HPDE6-E6E7 (cell line): ENCODE measurements at regions not wholly inside any gene's neighbourhood (a gene's known extent, or its start where the extent isn't known, plus 50 kb on each side); places are given as distances from the start of the nearest gene placed in this dataset.
A peak's percentile ranks its signal among the peaks of the same experiment; 100 is the strongest.
"Not testable (repeated sequence)": the region's sequence is repeated elsewhere in the genome, so short reads cannot be mapped to it uniquely, and the experiment has no call there.

Experiments used
- DNase-seq: peaks from one replicate; pipeline ENCODE4 v3.0.0; 2011; ENCODE audit warnings: missing footprints; ENCODE audit errors: extremely low spot score

DNA sequence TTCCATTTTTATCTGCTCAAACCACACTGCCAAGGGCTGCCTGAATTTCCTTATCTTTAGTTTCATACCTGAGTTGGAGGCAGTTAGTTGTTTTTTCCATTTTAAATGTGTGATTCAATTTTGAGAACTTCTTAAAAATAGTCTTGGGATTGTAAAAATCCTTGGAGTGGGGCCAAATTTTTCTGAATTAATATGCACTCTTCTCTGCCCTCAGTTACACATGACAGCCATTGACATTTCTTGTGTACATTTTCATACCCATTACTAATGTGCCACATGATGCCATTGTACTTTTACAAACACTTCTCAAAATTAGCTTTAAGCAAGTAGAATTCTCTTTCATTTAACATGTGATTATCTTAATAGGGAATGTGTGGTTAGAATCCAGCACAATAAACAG, 141.7 kb downstream of the C3orf38 start:
- DNase-seq: no peak

DNA sequence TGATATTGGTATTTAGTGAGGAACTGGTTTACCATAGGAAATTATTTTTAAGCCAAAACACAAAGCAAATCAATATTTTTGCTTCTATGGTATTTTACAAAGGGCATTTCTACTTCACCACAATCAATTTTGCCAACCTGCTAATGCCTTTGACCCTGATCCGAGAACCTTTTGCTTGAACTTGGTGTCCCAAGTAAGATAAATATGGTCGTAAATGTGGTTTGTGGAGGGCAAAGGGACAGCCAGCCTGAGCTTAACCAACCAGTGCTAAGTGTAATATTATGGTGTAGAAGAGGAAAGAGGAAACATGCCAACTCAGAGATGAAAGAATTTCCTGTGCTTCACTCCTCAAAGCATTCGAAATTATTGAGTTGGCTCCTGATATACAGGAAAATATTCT, 148.4 kb downstream of the C3orf38 start:
- no peak for DNase-seq

DNA sequence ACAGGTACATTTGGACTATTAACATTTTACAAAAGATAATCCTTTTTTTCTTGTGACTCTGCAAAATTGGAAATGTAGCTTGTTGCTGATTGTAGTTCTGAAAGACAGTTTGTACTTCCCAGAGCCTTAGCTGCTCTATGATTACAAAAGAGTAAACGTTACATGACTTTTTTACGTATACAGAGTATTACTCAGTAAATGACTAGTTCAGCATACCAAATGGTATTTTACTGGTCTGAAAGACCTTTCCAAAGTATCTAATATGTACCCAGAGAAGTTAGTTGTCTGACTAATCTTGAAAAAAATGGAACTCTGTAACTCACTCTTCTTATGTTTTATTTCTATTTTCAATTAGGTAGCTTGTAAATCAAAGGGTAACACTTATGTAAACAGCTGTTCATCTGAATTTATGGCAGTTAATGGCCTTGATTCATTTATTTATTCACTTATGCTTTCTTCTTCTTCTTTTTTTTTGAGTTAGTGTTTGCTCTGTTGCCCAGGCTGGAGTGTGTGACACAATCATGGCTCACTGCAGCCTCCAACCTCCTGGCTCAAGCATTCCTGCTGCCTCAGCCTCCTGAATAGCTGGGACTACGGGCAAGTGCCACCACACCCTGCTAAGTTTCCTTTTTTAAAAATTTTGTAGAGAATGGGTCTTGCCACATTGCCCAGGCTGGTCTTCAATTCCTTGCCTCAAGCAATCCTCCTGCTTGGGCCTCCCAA, 151.7 kb downstream of the C3orf38 start:
- DNase-seq: no peak

DNA sequence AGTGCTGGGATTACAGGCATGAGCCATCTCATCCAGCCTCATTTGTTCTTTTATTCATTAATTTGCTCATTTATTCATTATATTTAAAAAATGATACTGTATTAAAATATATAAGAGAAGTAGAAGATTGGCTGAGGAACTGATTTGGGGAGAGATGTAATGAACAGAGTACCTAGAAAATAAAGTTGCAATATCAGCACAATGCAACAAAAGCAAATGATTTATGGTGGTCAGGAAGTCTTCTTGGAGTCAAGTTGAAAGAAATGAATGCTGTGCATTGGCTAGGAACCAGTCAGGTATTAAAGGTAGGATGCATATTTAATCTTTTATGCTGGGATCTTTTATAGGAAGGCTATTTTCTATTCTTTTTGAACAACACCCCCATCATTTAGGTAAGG, 152.2 kb downstream of the C3orf38 start:
- no peak for DNase-seq

DNA sequence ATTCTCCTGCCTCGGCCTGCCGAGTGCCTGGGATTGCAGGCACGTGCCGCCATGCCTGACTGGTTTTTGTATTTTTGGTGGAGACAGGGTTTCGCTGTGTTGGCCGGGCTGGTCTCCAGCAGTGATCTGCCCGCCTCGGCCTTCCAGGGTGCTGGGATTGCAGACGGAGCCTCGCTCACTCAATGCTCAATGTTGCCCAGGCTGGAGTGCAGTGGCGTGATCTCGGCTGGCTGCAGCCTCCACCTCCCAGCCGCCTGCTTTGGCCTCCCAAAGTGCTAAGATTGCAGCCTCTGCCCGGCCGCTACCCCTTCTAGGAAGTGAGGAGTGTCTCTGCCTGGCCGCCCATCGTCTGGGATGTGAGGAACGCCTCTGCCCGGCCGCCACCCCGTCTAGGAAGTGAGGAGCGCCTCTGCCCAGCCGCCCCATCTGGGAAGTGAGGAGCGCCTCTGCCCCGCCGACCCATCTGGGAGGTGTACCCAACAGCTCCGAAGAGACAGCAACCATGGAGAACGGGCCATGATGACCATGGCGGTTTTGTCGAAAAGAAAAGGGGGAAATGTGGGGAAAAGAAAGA, 153.7 kb downstream of the C3orf38 start:
- DNase-seq: not testable (repeated sequence)

DNA sequence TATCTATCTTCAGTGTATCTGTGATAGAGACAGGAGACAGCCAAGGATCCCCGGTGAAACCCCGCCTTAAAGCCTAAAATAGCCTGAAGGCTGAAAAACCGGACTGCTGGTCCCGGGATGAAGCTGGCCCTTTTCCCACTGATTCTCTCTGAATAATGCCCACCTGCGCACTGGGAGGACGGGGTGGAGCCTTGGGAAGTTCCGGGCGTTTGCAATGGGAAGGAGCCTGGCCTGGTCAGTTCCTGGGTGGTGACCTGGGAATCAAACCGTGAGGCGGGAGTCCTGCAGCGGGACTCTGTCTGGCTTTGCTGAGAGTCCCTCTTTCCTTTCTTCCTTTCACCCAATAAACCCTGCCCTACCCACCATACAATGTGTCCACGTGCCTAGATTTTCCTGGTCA, 157.9 kb downstream of the C3orf38 start:
- no peak for DNase-seq

DNA sequence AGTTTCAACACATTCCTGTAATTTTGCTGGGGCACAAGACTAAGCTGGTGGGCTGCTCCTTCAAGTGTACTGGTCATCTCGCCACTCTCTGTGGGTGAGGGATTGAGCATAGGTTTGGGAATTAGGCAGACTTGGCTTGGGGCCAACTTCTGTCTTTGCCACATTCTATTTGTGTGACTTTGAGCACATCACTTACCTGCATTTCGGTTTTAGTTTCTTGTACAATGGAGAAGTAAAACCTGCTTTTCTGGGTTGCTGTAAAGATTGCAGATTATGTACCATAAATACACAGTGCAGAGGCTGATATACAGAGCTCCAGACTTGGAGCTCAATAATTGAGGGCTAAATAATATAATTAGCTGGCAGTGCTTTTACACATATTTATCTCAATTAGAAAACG, 162.1 kb downstream of the C3orf38 start:
- DNase-seq: no peak

DNA sequence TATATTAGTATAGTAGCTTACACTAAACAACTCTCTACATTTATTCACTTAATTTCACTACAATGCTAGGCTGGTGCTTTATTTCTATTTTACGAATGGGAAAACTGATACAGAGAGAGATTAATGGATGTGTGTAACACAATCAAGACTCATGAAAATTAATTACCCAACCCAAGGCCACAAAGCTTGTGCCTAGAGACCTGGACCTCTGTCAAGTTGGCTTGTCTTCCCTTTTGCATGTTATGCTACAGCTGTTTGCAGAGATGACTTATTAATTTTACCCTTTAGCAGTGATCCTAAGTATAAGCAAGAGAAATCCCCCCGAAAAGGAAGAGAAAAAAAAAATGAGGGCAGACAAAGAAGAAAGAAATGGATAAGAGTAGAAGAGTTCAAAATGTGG, 162.5 kb downstream of the C3orf38 start:
- no peak for DNase-seq

DNA sequence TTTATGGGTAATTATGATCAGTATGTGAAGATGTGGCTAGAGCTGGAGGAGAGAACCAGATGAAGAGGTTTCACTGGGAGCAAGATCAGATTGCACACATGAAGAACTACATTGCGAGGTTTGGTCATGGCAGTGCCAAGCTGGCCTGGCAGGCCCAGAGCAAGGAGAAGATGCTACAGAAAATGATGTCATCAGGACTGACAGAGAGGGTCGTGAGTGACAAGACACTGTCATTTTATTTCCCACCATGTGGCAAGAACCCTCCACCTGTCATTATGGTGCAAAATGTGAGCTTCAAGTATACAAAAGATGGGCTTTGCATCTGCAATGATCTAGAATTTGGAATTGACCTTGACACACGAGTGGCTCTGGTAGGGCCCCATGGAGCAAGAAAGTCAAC, 168.3 kb downstream of the C3orf38 start:
- no peak for DNase-seq

DNA sequence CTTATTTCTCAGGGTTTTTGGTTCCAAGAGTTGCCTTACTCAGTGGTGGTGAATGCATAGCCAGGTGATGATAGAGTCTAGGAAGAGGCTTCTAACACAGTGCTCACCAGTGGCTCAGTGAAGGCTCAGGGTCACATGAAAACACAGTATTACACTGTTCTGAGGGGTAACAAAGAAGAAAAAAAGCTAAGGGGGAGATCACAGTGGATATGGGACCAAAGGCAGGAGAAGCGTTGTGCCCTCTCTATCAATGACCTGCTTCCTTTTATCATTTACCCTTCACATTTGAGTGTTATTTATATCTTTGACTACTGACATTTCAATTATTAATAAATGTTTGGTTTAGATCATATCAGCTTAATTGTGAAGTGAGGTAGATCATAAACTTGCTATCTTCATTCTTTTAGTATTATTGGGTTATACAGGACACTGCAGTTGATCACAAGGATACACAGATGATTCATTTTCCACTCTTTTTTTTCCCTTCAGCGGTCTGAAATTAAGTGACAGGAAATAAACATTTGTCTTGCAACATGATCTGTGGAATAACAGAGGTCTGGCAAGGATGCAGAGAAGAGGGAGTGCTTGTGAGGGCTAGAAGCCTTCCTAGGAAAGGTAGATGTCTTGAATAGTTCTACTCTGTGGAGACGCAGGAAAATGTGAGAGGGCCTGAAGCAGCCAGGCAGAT, 171.7 kb downstream of the C3orf38 start:
- no peak for DNase-seq

DNA sequence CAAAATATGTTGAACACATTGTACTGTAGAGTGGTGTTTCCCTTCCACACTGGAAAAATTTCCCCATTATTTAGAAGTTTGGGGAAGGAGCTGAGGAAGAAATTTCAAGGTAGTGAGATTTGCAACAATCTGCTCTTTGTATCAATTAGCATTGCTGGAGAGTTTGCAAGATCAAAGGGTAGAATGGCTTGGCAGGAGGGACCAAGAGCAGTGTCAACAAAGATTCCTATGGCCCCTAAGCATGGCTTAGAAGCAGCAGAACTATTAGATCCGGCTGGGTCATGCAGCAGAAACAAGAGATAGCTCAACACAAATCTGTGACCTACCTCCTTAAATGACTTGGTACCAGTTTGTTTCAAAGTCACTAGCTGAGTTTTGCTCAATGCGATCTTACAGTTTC, 175.0 kb downstream of the C3orf38 start:
- no peak for DNase-seq

DNA sequence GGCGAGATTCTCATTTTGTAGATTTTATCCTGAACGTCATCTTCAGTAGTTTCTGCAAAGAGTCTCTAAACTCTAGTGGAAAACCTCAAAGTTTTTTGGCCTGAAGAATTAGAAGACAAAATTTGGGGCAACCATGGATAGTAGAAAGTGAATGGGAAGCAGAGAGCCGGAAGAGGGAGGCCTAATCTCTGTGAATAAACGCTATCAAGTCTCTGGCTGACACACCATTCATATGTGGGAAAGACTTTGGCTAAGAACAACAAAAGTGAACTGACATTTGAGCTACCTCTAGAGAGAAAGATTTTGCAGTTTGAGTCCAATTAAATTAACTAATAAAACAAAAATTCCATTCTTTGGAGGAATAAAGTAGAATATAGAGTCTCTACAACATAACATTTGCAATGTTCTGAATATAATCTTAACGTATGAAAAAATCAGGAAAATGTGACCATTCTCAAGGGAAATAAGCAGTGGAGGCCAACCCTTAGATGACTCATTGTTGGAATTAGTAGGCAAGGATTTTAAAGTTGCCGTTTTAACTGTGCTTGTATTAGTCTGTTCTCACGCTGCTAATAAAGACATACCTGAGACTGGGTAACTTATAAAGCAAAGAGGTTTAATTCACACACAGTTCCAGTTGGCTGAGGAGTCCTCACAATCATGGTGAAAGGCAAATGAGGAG, 184.6 kb downstream of the C3orf38 start:
- no peak for DNase-seq

DNA sequence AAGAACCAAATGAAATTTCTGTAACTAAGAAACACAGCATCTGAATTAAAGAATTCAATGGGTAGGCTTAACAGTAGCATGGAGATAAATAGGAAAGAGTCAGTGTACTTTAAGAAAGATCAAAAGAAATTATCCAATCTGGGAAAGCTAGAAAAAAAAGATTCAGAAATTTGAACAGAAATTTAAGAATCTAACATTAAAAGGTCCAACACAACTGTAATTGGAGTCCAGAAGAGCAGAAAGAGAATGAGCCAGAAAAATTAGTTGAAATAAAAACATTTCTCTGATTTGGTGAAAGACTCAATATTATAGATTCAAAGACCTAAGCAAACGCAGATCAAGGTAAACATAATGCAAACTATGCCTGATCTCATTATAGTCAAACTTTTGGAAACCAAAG, 187.1 kb downstream of the C3orf38 start:
- no peak for DNase-seq

DNA sequence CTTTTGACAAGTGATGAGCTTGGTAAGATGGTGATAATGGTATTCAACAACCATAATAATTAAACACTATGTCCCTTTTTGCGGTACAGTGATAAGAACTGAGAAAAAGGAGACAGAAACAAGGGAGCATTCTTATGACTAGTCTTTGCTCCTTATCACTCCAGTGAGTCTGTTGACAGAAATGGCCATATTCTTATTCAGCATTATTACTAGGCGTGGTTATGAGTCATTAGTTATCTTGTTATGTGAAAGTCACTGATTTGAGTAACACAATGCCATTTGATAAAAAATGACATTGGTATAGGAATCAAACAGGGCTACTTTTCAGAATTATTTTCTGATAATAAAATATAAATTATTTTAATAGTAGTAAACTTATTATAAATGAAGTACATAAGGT, 193.5 kb downstream of the C3orf38 start:
- no peak for DNase-seq

DNA sequence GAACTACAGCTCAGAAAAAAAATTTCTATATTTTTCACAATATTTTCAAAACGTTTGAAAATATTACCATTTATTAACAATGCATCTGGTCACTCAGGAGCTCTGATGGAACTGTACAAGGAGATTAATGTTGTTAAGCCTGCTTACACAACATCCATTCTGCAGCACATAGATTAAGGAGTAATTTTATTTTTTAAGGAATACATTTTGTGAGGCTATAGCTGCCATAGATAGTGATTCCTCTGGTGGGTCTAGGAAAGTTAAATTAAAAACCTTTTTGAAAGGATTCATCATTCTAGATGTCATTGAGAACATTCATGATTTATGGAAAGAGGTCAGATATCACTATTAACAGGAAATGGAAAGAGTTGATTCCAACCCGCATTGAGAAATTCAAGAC, 196.9 kb downstream of the C3orf38 start:
- DNase-seq: no peak

DNA sequence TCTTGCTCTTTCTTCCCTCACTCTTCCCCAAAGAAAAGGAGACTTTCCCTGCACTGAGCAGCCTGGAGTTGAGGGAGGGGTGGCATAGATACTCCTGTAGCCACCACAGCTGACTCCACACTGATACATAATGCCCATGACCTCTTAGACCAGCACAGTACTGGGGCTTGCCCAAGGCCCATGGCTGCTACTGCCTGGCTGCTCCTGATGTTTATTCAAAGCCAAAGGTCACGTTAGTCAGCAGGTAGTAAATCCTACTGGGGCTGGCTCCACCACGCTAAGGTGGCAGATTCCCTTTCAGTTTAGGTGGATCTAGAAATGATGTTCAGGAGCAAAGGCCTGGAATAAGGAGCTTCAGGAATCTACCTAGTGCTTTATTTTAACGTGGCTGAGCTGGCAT, 212.7 kb downstream of the C3orf38 start:
- no peak for DNase-seq

DNA sequence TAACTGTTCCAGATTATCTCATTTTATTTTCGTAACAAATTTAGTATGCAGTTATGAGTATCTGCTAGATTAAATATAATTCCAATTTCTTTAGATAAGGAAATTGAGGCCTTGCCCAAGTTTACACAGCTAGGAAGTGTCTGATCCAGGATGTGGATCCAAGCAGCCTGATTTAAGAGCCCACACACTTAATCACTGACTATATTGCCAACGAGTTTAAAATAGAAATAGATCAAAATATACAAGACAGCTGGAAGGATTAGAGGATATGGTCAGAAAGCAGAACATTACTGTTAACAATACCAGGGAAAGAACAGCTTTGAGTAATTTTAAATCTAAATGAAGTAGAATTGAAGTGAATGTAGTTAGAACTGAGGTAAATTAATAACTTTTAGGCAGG, 215.2 kb downstream of the C3orf38 start:
- DNase-seq: no peak

DNA sequence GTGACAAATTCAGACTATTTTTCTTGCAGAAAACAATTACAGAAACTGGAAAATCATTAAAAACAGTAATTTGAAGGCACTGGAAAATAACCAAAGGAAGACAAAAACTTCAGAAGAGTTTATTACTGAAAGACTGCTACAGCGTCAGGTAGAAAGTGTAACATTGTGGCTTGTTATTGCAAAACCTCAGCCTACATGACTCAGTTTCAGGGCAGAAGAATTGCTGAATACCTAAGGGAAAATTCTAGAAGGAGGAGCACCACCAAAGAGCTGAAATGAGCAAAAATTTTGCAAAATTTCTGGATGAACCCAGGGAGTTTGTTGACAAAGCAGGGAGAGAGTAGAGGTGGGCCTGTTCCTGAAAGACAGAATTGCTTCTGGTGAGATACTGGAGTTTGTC, 219.6 kb downstream of the C3orf38 start:
- DNase-seq: no peak

DNA sequence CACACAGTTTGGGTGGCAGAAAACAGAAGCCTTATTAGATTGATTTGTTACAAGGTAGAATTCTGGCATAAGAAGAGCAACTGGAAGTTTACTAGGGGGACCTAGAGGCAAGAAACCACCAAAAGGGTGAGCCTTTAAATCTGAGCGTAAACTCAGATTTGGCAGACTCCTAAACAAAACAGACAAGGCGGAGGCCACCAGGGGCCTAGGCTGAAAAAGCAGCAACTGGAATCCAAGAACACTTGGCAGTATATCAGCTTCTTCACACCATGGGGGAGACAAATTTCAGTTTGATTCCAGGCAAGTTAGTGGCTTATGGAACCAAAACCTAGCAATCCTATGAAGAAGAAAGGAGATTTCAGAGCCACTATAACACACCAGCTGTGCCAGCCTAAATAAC, 220.0 kb downstream of the C3orf38 start:
- DNase-seq: no peak

DNA sequence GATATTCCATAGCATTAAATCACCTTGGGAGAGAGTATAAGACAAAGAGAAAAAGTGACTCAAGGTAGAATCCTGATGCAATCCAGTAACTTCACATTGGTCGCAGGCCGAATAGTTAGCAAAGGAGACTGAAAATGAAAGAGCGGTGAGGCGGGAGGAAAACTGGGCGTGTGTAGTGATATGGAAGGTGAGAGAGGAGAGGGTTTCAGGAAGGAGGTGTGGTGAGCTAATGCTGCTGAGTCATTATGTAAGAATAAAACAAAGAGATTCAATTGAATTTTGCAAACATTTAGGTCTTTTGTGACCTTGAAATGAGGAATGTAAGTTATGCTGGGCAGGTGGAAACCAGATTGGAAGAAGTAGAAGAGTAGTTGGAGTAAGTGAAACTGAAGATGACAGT, 235.3 kb downstream of the C3orf38 start:
- DNase-seq: peak; percentile 46

DNA sequence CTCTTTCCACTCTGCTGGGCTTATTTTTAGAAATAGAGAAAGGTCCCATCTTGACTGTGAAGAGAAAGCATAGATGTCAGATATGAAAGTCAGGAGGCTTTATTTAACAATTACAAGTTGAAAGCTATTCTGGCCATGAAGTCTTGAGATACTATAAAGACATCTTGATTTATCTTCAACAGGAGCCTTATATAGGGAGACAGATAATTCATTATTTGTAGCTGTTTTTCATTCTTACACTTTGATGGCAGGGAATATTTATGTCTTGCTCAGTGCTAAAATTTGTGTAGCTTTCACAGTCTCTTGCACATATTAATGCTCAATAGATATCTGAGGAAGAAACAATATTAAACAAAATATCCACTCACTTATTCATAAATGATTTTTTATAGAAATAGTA, 248.8 kb downstream of the C3orf38 start:
- no peak for DNase-seq

DNA sequence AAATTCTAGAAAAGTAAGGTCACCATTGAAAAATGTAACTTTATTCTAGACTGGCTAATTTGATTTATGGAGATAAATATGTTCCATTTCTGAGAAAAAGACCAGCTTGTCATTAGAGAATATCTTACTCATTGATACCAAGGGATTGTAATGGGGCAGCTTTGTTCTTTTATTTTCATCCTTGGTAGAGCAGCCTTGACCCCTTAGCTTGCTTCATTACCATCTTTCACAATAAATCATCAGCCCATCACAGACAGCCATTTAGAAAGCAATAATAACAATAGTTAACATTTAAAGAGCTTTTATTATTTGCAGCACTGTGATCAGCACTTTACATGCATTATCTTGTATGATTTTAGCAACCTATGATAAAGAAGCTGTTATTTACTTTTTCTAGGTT, 253.6 kb downstream of the C3orf38 start:
- no peak for DNase-seq

DNA sequence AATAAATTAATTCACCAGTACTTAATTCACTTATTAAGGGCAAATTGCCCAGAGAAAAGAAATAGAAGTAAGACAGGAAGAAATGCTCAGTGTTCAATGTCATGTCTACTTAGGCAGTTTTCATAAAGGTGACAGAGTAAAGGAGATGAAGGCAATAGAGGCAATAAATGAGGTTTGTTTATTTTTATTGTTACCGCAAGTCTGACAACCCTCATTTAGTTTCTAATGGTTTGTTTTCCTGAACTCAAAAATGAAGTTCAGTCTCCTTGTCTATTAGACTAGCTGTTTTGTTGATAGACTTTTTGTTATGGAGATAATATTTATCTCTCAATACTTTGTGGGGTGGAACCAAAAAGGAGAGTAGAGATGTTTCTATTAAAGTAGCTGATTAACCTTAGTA, 258.3 kb downstream of the C3orf38 start:
- no peak for DNase-seq
